Endodermal cell (in vitro differentiated cells): ENCODE measurements at regions not wholly inside any gene's neighbourhood (a gene's known extent, or its start where the extent isn't known, plus 50 kb on each side); places are given as distances from the start of the nearest gene placed in this dataset.

ENCODE experiments used
- DNase-seq: peaks from one replicate; pipeline ENCODE4 v3.0.0-alpha.2; 2017
- H3K27ac ChIP-seq: 2 replicates; pipeline ENCODE4 v1.5.1; 2013; ENCODE audit warnings: mild to moderate bottlenecking, low read depth, low read length, moderate library complexity
- H3K27me3 ChIP-seq: 2 replicates; pipeline ENCODE4 v1.6.1; 2013; ENCODE audit warnings: mild to moderate bottlenecking, low read length, moderate library complexity; ENCODE audit not compliant: insufficient read depth, control insufficient read depth, poor library complexity, severe bottlenecking
- H3K36me3 ChIP-seq: 2 replicates; pipeline ENCODE4 v1.7.0; 2013; ENCODE audit warnings: mild to moderate bottlenecking, low read length, moderate library complexity; ENCODE audit not compliant: control insufficient read depth, insufficient read depth
- H3K4me1 ChIP-seq: one replicate; pipeline ENCODE4 v1.7.0; 2013; ENCODE audit warnings: low read length; ENCODE audit not compliant: control insufficient read depth, insufficient read depth
- H3K4me3 ChIP-seq: 2 replicates; pipeline ENCODE4 v1.5.1; 2013; ENCODE audit warnings: mild to moderate bottlenecking, low read length, moderate library complexity
- H3K9ac ChIP-seq: 2 replicates; pipeline ENCODE4 v1.6.1; 2013; ENCODE audit warnings: mild to moderate bottlenecking, low read length, moderate library complexity; ENCODE audit not compliant: poor library complexity, severe bottlenecking; ENCODE audit errors: extremely low read depth
- H3K9me3 ChIP-seq: 2 replicates; pipeline ENCODE4 v1.6.1; 2013; ENCODE audit warnings: mild to moderate bottlenecking, low read length, moderate library complexity; ENCODE audit not compliant: control insufficient read depth
- H3K27ac Mint-ChIP-seq: 2 replicates; pipeline ENCODE4 v1.8.0; 2020; ENCODE audit warnings: mixed read lengths
- H3K27me3 Mint-ChIP-seq: 2 replicates; pipeline ENCODE4 v1.8.0; 2021; ENCODE audit warnings: mild to moderate bottlenecking, mixed read lengths; ENCODE audit not compliant: insufficient read depth
- H3K36me3 Mint-ChIP-seq: 2 replicates; pipeline ENCODE4 v1.8.0; 2020; ENCODE audit warnings: low read depth, mixed read lengths
- H3K4me1 Mint-ChIP-seq: 2 replicates; pipeline ENCODE4 v1.8.0; 2020; ENCODE audit warnings: mixed read lengths
- H3K4me3 Mint-ChIP-seq: 2 replicates; pipeline ENCODE4 v1.8.0; 2020; ENCODE audit warnings: mild to moderate bottlenecking, moderate library complexity, mixed read lengths
- H3K9me3 Mint-ChIP-seq: 2 replicates; pipeline ENCODE4 v1.8.0; 2020; ENCODE audit warnings: mild to moderate bottlenecking, mixed read lengths
- CTCF ChIP-seq: fragments of 200-600 bp; sonication (generic); conservative IDR thresholded peaks from 2 replicates; pipeline ENCODE4 v1.5.0; 2021; ENCODE audit warnings: antibody characterized with exemption, mild to moderate bottlenecking
- WGBS, 2 experiments: methylation state at CpG; one replicate each; pipeline versions ENCODE4 v1.1.5 to v1.1.7; 2013; ENCODE audit warnings: missing lambda C conversion rate in 2 of 2, mixed read lengths in 1 of 2; ENCODE audit not compliant: insufficient coverage in 1 of 2, insufficient read length in 1 of 2; 5-methylcytosine and 5-hydroxymethylcytosine counted together

- no peaks in the 10 kb centered on the region for H3K4me1 Mint-ChIP-seq
- no peaks in the 10 kb centered on the region for H3K9me3 Mint-ChIP-seq
- no peak overlapping the region for H3K4me3 Mint-ChIP-seq
- no peak for DNase-seq
- H3K36me3 ChIP-seq, result no peaks in the 10 kb centered on the region
- no peak overlapping the region for H3K9ac ChIP-seq
- no peak overlapping the region for H3K27ac ChIP-seq
- H3K27me3 Mint-ChIP-seq, result no peaks in the 10 kb centered on the region
- no peaks in the 10 kb centered on the region for H3K27me3 ChIP-seq
- H3K9me3 ChIP-seq, result no peaks in the 10 kb centered on the region
- no peaks in the 10 kb centered on the region for H3K4me1 ChIP-seq
- WGBS, 2 experiments, result 88 to 93% methylated on average over 14 of the region's 14 CpGs
- no peak overlapping the region for H3K4me3 ChIP-seq
- H3K27ac Mint-ChIP-seq, result no peak overlapping the region
- no peaks in the 10 kb centered on the region for H3K36me3 Mint-ChIP-seq
- no peak for TF ChIP-seq CTCF
Observed at GRCh38 chr22:49365910-49366309, 461.8 kb downstream of the BRD1 start.

- H3K27ac Mint-ChIP-seq, result no peak overlapping the region
- no peaks in the 10 kb centered on the region for H3K27me3 Mint-ChIP-seq
- Histone ChIP-seq H3K4me1 (no peaks in the 10 kb centered on the region), H3K9me3 (no peaks in the 10 kb centered on the region), H3K27me3 (no peaks in the 10 kb centered on the region), H3K36me3 (no peaks in the 10 kb centered on the region), H3K9ac (no peak overlapping the region), H3K27ac (no peak overlapping the region), H3K4me3 (no peak overlapping the region)
- DNase-seq, result no peak
- H3K4me1 Mint-ChIP-seq, result no peaks in the 10 kb centered on the region
- H3K4me3 Mint-ChIP-seq, result no peak overlapping the region
- TF ChIP-seq CTCF, result no peak
- H3K9me3 Mint-ChIP-seq, result no peaks in the 10 kb centered on the region
- 86 to 94% methylated on average over 14 to 15 of the region's 15 CpGs for WGBS, 2 experiments
- no peaks in the 10 kb centered on the region for H3K36me3 Mint-ChIP-seq
Observed at GRCh38 chr22:49365191-49365837, 462.4 kb downstream of the BRD1 start.

- Histone ChIP-seq H3K27ac (no peak overlapping the region), H3K36me3 (no peaks in the 10 kb centered on the region), H3K4me1 (no peaks in the 10 kb centered on the region), H3K9ac (no peak overlapping the region), H3K9me3 (no peaks in the 10 kb centered on the region), H3K4me3 (no peak overlapping the region), H3K27me3 (no peaks in the 10 kb centered on the region)
- no peak for TF ChIP-seq CTCF
- WGBS, 2 experiments, result 88 to 98% methylated on average over 9 to 15 of the region's 15 CpGs
- Mint-ChIP-seq H3K4me1 (no peaks in the 10 kb centered on the region), H3K36me3 (no peaks in the 10 kb centered on the region), H3K27me3 (no peaks in the 10 kb centered on the region), H3K9me3 (no peaks in the 10 kb centered on the region), H3K27ac (no peak overlapping the region), H3K4me3 (no peak overlapping the region)
- no peak for DNase-seq
Observed at GRCh38 chr22:49364398-49364797, 463.3 kb downstream of the BRD1 start.
